ENCODE measurements at regions not wholly inside any gene's neighbourhood (a gene's known extent, or its start where the extent isn't known, plus 50 kb on each side); places are given as distances from the start of the nearest gene placed in this dataset.
A peak's percentile ranks its signal among the peaks of the same experiment; 100 is the strongest.

GRCh38 chr6:166697113-166697512, 70.1 kb upstream of the RPS6KA2 start:
- no peak overlapping the region for H3K27ac ChIP-seq
- H3K4me3 ChIP-seq: no peak overlapping the region
- no peak for DNase-seq
- intact Hi-C loops (cut with DNase I; ENCODE audit: low total_unique reads): no loop called here
- no peaks in the 10 kb centered on the region for H3K27me3 ChIP-seq
- no peaks in the 10 kb centered on the region for H3K36me3 ChIP-seq
- H3K4me1 ChIP-seq: no peaks in the 10 kb centered on the region
- no peak for TF ChIP-seq POLR2A (IDR thresholded peaks at IDR 0.05)
- TF ChIP-seq CTCF (IDR thresholded peaks at IDR 0.05): no peak
- no peaks in the 10 kb centered on the region for H3K9me3 ChIP-seq

DNA sequence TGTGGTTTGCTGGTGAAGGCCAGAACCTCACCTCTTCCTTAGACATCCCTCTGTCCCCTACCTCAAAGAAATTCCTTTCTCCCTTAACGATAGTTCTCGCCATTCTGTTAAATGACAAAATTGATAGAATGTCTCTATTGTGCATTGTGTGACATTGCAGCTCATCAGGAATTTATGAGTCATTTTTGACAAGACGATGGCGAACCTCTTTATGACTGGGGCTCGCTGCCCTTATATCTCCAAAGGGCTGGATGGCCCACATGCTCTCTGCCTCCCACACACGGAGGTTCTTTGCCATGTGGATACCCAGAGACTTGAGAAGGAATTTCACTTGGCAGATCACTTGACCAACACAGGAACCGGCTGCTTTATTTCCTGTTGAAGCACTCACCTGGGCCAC, 66.8 kb upstream of the RPS6KA2 start:
- no peak overlapping the region for H3K27ac ChIP-seq
- H3K4me1 ChIP-seq: no peaks in the 10 kb centered on the region
- TF ChIP-seq CTCF (IDR thresholded peaks at IDR 0.05): no peak
- H3K4me3 ChIP-seq: no peak overlapping the region
- no peak for DNase-seq
- no peaks in the 10 kb centered on the region for H3K27me3 ChIP-seq
- intact Hi-C loops (cut with DNase I; ENCODE audit: low total_unique reads): no loop called here
- no peaks in the 10 kb centered on the region for H3K9me3 ChIP-seq
- no peaks in the 10 kb centered on the region for H3K36me3 ChIP-seq

- no peak overlapping the region for H3K27ac ChIP-seq
- no peak for DNase-seq
- intact Hi-C loops (cut with DNase I; ENCODE audit: low total_unique reads): no loop called here
- H3K27me3 ChIP-seq: no peaks in the 10 kb centered on the region
- H3K4me3 ChIP-seq: no peak overlapping the region
- H3K36me3 ChIP-seq: no peaks in the 10 kb centered on the region
- H3K9me3 ChIP-seq: no peaks in the 10 kb centered on the region
- no peak for TF ChIP-seq CTCF (IDR thresholded peaks at IDR 0.05)
- TF ChIP-seq POLR2A (IDR thresholded peaks at IDR 0.05): no peak
- no peaks in the 10 kb centered on the region for H3K4me1 ChIP-seq
Measured at GRCh38 chr6:166692723-166693302, 65.8 kb upstream of the RPS6KA2 start.

DNA sequence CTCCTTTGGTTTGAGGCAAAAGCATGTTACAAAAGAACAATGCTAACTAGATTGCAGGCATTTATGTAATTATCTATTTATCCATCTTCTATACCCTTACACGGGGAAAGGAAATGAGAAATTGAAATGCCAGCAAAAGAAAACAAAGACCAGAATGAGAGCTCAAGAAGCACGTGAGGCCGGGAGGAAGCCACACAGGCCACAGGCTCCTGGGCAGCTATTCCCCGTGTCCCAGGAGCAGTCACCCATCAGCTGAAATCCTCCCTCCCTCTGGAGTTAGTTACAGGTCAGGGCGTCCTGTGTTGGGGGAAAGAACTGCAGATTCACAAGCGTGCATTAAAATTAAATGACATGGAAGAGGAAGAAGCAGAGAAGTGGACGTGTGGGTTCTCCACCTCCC, 64.7 kb upstream of the RPS6KA2 start:
- DNase-seq: peak in 1 of 2 donors; percentile 28
- Histone ChIP-seq H3K4me1 (no peaks in the 10 kb centered on the region), H3K4me3 (no peak overlapping the region), H3K36me3 (no peaks in the 10 kb centered on the region), H3K27ac (peak overlapping the region; percentile 61 to 74), H3K27me3 (no peaks in the 10 kb centered on the region), H3K9me3 (no peaks in the 10 kb centered on the region)
- TF ChIP-seq CTCF (IDR thresholded peaks at IDR 0.05) (no peak), POLR2A (IDR thresholded peaks at IDR 0.05) (no peak)
- intact Hi-C loops (cut with DNase I; ENCODE audit: low total_unique reads): no loop called here

GRCh38 chr6:166691199-166691598, 64.1 kb upstream of the RPS6KA2 start:
- Histone ChIP-seq H3K36me3 (no peaks in the 10 kb centered on the region), H3K9me3 (no peaks in the 10 kb centered on the region), H3K27ac (peak overlapping the region; percentile 61 to 74), H3K4me3 (no peak overlapping the region), H3K4me1 (no peaks in the 10 kb centered on the region), H3K27me3 (no peaks in the 10 kb centered on the region)
- intact Hi-C loops (cut with DNase I; ENCODE audit: low total_unique reads): no loop called here
- TF ChIP-seq POLR2A (IDR thresholded peaks at IDR 0.05): no peak
- TF ChIP-seq CTCF (IDR thresholded peaks at IDR 0.05): no peak
- DNase-seq: peak; percentile 33 to 52
